HepG2 (cell line): ENCODE measurements at regions not wholly inside any gene's neighbourhood (a gene's known extent, or its start where the extent isn't known, plus 50 kb on each side); places are given as distances from the start of the nearest gene placed in this dataset.

Experiments
- ATAC-seq: fragments of 200-7000 bp; cut with Tn5 transposase; 3 replicates; pipeline ENCODE4 v1.9.1; 2020; ENCODE audit warnings: mild to moderate bottlenecking, moderate library complexity
- BruUV-seq: library from RNA; stranded (reverse); fragments of 400-500 nt; replicated peaks from 2 replicates; lab custom pipeline; 2021; lab: Mats Ljungman, UMichigan
- CTCF ChIA-PET: fragments of 300-600 bp; formaldehyde crosslinking; extraction: SDS; loops from one replicate; lab custom pipeline; 2021; ENCODE audit warnings: low total read pairs, inconsistent platforms, low intra/inter-chr PET ratio; lab: Yijun Ruan, JAX
- POLR2A ChIA-PET: fragments of 350-600 bp; sonication (Branson Sonifier 250); formaldehyde crosslinking; loops from one replicate; lab custom pipeline; 2020; ENCODE audit warnings: antibody characterized with exemption, inconsistent platforms; lab: Yijun Ruan, JAX
- DNase-seq: peaks from one replicate; pipeline ENCODE4 v3.0.0-alpha.2; 2015; ENCODE audit warnings: low spot score
- FAIRE-seq: peaks from 3 replicates; lab custom pipeline; 2011; peaks lifted over from hg19 to GRCh38; lab: Jason Lieb, UNC
- H2AFZ ChIP-seq: one replicate; pipeline ENCODE4 v1.6.1; 2011; ENCODE audit warnings: low read length, inconsistent platforms
- H3K27ac ChIP-seq: fragments of 300-600 bp; 3 replicates; pipeline ENCODE4 v1.8.0; 2011; ENCODE audit warnings: mixed run types, mild to moderate bottlenecking, mixed read lengths, low read length, inconsistent platforms; ENCODE audit not compliant: insufficient read depth; ENCODE audit errors: extremely low read length
- H3K27me3 ChIP-seq, 2 experiments: fragments of 200-600 bp in 1 of 2; 2 replicates in 1 of 2; 3 replicates in 1 of 2; pipeline versions ENCODE4 v1.6.0 to v1.8.0; 2011; ENCODE audit warnings: low read length in 2 of 2, mild to moderate bottlenecking in 2 of 2, moderate library complexity in 2 of 2, inconsistent platforms in 1 of 2; ENCODE audit not compliant: insufficient read depth in 2 of 2, control insufficient read depth in 1 of 2
- H3K36me3 ChIP-seq, 2 experiments: fragments of 200-600 bp in 1 of 2; replicated peaks in 1 of 2; 2 replicates in 1 of 2; 3 replicates in 1 of 2; pipeline versions ENCODE4 v1.5.1 to v1.8.0; 2011; ENCODE audit warnings: low read length in 2 of 2, inconsistent platforms in 1 of 2; ENCODE audit not compliant: insufficient read depth in 2 of 2, control insufficient read depth in 1 of 2
- H3K4me1 ChIP-seq: 2 replicates; pipeline ENCODE4 v1.5.1; 2012; ENCODE audit warnings: low read length, inconsistent platforms; ENCODE audit not compliant: insufficient read depth
- H3K4me2 ChIP-seq: 2 replicates; pipeline ENCODE4 v1.6.0; 2011; ENCODE audit warnings: low read depth, low read length, inconsistent platforms
- H3K4me3 ChIP-seq, 3 experiments: fragments of 200-600 bp in 1 of 3; sonication (generic), shearing (Covaris generic) in 1 of 3; replicated peaks in 1 of 3; 2 replicates each; pipeline ENCODE4 v1.5.1; 2011 to 2016; ENCODE audit warnings: low read length in 3 of 3, inconsistent platforms in 2 of 3, low read depth in 2 of 3, mild to moderate bottlenecking in 2 of 3, control low read depth in 1 of 3, mixed read lengths in 1 of 3; ENCODE audit not compliant: insufficient read depth in 1 of 3
- H3K79me2 ChIP-seq: one replicate; pipeline ENCODE4 v1.6.1; 2011; ENCODE audit warnings: low read length, inconsistent platforms; ENCODE audit not compliant: insufficient read depth
- H3K9ac ChIP-seq: 2 replicates; pipeline ENCODE4 v1.6.0; 2011; ENCODE audit warnings: mild to moderate bottlenecking, low read depth, low read length, inconsistent platforms; ENCODE audit not compliant: insufficient read depth
- H3K9me3 ChIP-seq: 2 replicates; pipeline ENCODE4 v1.5.1; 2012; ENCODE audit warnings: mild to moderate bottlenecking, low read length
- H4K20me1 ChIP-seq: 2 replicates; pipeline ENCODE4 v1.6.0; 2011; ENCODE audit warnings: inconsistent platforms, mild to moderate bottlenecking, low read length, moderate library complexity; ENCODE audit not compliant: insufficient read depth
- BCL6 ChIP-seq: IDR thresholded peaks from 2 replicates; pipeline ENCODE4 v1.6.1; 2016; ENCODE audit warnings: missing genetic modification reagents, missing compliant biosample characterization
- BCLAF1 ChIP-seq: fragments of 450-650 bp; IDR thresholded peaks from 2 replicates; pipeline ENCODE4 v1.6.1; 2017; ENCODE audit warnings: mild to moderate bottlenecking
- CENPX ChIP-seq: sonication (generic); formaldehyde crosslinking; IDR thresholded peaks from 2 replicates; pipeline ENCODE4 v1.9.0; 2021; ENCODE audit warnings: mild to moderate bottlenecking, missing genetic modification reagents, moderate library complexity
- CHCHD3 ChIP-seq: sonication (generic); formaldehyde crosslinking; IDR thresholded peaks from 2 replicates; pipeline ENCODE4 v1.8.0; 2022; ENCODE audit warnings: mild to moderate bottlenecking, missing genetic modification reagents, moderate library complexity
- EED ChIP-seq: sonication (generic); formaldehyde crosslinking; IDR thresholded peaks from 2 replicates; pipeline ENCODE4 v1.5.0; 2020; ENCODE audit warnings: mild to moderate bottlenecking, missing genetic modification reagents
- FOXC1 ChIP-seq: sonication (generic); formaldehyde crosslinking; IDR thresholded peaks from 2 replicates; pipeline ENCODE4 v1.8.0; 2022; ENCODE audit warnings: mild to moderate bottlenecking, missing genetic modification reagents, borderline replicate concordance
- HOXA7 ChIP-seq: sonication (generic); formaldehyde crosslinking; IDR thresholded peaks from 2 replicates; pipeline ENCODE4 v1.8.1; 2022; ENCODE audit warnings: mild to moderate bottlenecking, missing genetic modification reagents, moderate library complexity
- ISL2 ChIP-seq: sonication (generic); formaldehyde crosslinking; IDR thresholded peaks from 2 replicates; pipeline ENCODE4 v1.5.0; 2020; ENCODE audit warnings: missing genetic modification reagents
- JDP2 ChIP-seq: sonication (generic); formaldehyde crosslinking; IDR thresholded peaks from 2 replicates; pipeline ENCODE4 v1.8.1; 2022; ENCODE audit warnings: missing genetic modification reagents, borderline replicate concordance
- SAP130 ChIP-seq: IDR thresholded peaks from 2 replicates; pipeline ENCODE4 v1.6.1; 2016; ENCODE audit warnings: low read depth
- ZNF136 ChIP-seq: sonication (generic); formaldehyde crosslinking; IDR thresholded peaks from 2 replicates; pipeline ENCODE4 v1.8.1; 2022; ENCODE audit warnings: low read depth, mild to moderate bottlenecking, moderate library complexity, missing genetic modification reagents
- ZNF230 ChIP-seq: sonication (generic); formaldehyde crosslinking; IDR thresholded peaks from 2 replicates; pipeline ENCODE4 v1.4.0; 2020; ENCODE audit warnings: mild to moderate bottlenecking, missing genetic modification reagents
- ZNF75D ChIP-seq: sonication (generic); formaldehyde crosslinking; IDR thresholded peaks from 2 replicates; pipeline ENCODE4 v1.8.1; 2023; ENCODE audit warnings: missing genetic modification reagents, mild to moderate bottlenecking, borderline replicate concordance
- ZNF883 ChIP-seq: sonication (generic); formaldehyde crosslinking; IDR thresholded peaks from 2 replicates; pipeline ENCODE4 v1.5.1; 2020; ENCODE audit warnings: mild to moderate bottlenecking, missing genetic modification reagents; ENCODE audit errors: not compliant biosample characterization
- WGBS: methylation state at CpG from one replicate; pipeline ENCODE4 v1.1.6; 2017; ENCODE audit warnings: low lambda C conversion rate; 5-methylcytosine and 5-hydroxymethylcytosine counted together
- in situ Hi-C: cut with HindIII; loops from 2 replicates; pipeline ENCODE4 v1.10.0; 2017; ENCODE audit warnings: low pct_unique_long_range_greater_than_20kb; ENCODE audit not compliant: extremely low pct_ligation_motif_present
- intact Hi-C: fragments of 100-400 bp; cut with micrococcal nuclease; formaldehyde crosslinking; loops from one replicate; pipeline ENCODE4 v1.10.0; 2022; ENCODE audit not compliant: unreplicated experiment
- TF ChIP-seq, protein P1 (sequence below): sonication (generic); formaldehyde crosslinking; IDR thresholded peaks from 2 replicates; pipeline ENCODE4 v1.5.0; 2020; ENCODE audit warnings: missing genetic modification reagents

GRCh38 chrX:42710452-42710851, 67.5 kb downstream of the PPP1R2C start:
- CTCF ChIA-PET = no interaction called here
- in situ Hi-C loops (no loop called here), intact Hi-C loops (no loop called here)
- DNase-seq = no peak
- no peak overlapping the region for H3K4me3 ChIP-seq
- no peak for FAIRE-seq
- no peak overlapping the region for H3K4me2 ChIP-seq
- no TSS peak for BruUV-seq
- ATAC-seq = no peak
- 0% methylated on average over 2 of the region's 2 CpGs for WGBS
- no peaks in the 10 kb centered on the region for H3K27me3 ChIP-seq
- no peaks in the 10 kb centered on the region for H3K9me3 ChIP-seq
- no peaks in the 10 kb centered on the region for H3K4me1 ChIP-seq
- TF ChIP-seq, protein P1, sequence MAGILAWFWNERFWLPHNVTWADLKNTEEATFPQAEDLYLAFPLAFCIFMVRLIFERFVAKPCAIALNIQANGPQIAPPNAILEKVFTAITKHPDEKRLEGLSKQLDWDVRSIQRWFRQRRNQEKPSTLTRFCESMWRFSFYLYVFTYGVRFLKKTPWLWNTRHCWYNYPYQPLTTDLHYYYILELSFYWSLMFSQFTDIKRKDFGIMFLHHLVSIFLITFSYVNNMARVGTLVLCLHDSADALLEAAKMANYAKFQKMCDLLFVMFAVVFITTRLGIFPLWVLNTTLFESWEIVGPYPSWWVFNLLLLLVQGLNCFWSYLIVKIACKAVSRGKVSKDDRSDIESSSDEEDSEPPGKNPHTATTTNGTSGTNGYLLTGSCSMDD (CRISPR knock-in tag) = no peak
- TF ChIP-seq SAP130 (CRISPR knock-in tag) (no peak), BCLAF1 (no peak), HOXA7 (CRISPR knock-in tag) (no peak), CENPX (CRISPR knock-in tag) (no peak), ISL2 (CRISPR knock-in tag) (no peak), ZNF883 (CRISPR knock-in tag) (no peak), EED (CRISPR knock-in tag) (no peak), BCL6 (CRISPR knock-in tag) (no peak), JDP2 (no peak), CHCHD3 (CRISPR knock-in tag) (no peak), FOXC1 (no peak), ZNF136 (CRISPR knock-in tag) (no peak), ZNF75D (CRISPR knock-in tag) (no peak), ZNF230 (CRISPR knock-in tag) (no peak)
- H3K27ac ChIP-seq = no peak overlapping the region
- no peaks in the 10 kb centered on the region for H3K79me2 ChIP-seq
- H3K36me3 ChIP-seq = no peaks in the 10 kb centered on the region
- H2AFZ ChIP-seq = no peak overlapping the region
- POLR2A ChIA-PET = no interaction called here
- H3K9ac ChIP-seq = no peak overlapping the region
- H4K20me1 ChIP-seq = no peaks in the 10 kb centered on the region
